ENCODE measurements at regions not wholly inside any gene's neighbourhood (a gene's known extent, or its start where the extent isn't known, plus 50 kb on each side); places are given as distances from the start of the nearest gene placed in this dataset.

DNA sequence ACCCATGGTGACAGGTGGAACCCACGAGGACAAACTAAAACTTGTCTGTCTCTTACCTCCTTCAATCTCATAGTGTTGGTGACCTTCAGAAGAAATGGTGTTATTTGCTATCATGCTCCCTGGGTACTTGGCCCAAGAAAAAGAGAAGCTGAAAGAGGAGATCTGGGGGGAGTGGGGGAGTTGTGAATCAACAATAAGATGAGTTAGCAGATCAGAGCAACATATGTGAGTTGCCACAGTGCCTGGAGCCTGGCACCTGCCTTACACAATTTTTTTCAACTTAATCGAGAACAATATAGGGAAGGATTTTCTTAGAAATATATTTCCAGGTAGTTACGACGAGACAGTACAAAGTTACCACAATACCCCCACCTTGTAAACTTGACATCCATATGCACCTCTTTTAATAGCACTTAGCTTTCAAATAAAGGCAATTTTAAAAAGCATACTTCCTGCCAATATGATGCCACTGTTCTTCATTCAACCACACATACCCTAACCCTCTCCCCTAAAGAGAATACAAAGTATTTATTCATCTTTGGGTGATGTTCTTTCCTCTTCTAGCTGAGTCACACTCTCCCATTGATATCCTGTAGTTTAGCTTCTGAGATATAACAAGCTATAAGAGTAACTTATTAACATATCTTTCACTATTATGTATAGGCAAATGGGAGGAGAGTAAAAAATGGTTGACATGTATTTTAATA, 424.1 kb upstream of the OR4E1 start:
- TF ChIP-seq POLR2A (IDR thresholded peaks at IDR 0.05; ENCODE audit: low read depth, low read length) (no peak), POLR2AphosphoS5 (IDR thresholded peaks at IDR 0.05; ENCODE audit: low read depth, low read length) (no peak), TAF1 (IDR thresholded peaks at IDR 0.05; ENCODE audit: low read depth, low read length) (no peak), SPI1 (IDR thresholded peaks at IDR 0.05; ENCODE audit: low read depth, low read length) (no peak), POU2F2 (IDR thresholded peaks at IDR 0.05; ENCODE audit: low read depth, low read length) (no peak), PAX5 (IDR thresholded peaks at IDR 0.05; ENCODE audit: insufficient read depth, low read length, severe bottlenecking) (no peak)
